ENCODE measurements at regions not wholly inside any gene's neighbourhood (a gene's known extent, or its start where the extent isn't known, plus 50 kb on each side); places are given as distances from the start of the nearest gene placed in this dataset.

- intact Hi-C loops (cut with DNase I), result no loop called here
- WGBS (ENCODE audit: insufficient coverage, low coverage, low lambda C conversion rate, missing lambda C conversion rate), result 78% methylated on average over 4 of the region's 4 CpGs
- no peaks in the 10 kb centered on the region for H3K27me3 ChIP-seq
- no peak for DNase-seq
- no peaks in the 10 kb centered on the region for H3K9me3 ChIP-seq
- no peaks in the 10 kb centered on the region for H3K4me1 ChIP-seq
- no peak for ATAC-seq
- TF ChIP-seq POLR2A (IDR thresholded peaks at IDR 0.05) (no peak), CTCF (IDR thresholded peaks at IDR 0.05) (no peak)
- H3K27ac ChIP-seq, result no peak overlapping the region
- no peak overlapping the region for H3K4me3 ChIP-seq
- H3K36me3 ChIP-seq, result no peaks in the 10 kb centered on the region
Observed at GRCh38 chr5:167351316-167351715, 940.1 kb upstream of the WWC1 start.

GRCh38 chr5:167352801-167353200, 938.6 kb upstream of the WWC1 start:
- DNase-seq, result no peak
- ATAC-seq, result no peak
- no peak overlapping the region for H3K4me3 ChIP-seq
- H3K9me3 ChIP-seq, result no peaks in the 10 kb centered on the region
- H3K4me1 ChIP-seq, result no peaks in the 10 kb centered on the region
- no peak overlapping the region for H3K27ac ChIP-seq
- TF ChIP-seq CTCF (IDR thresholded peaks at IDR 0.05) (no peak), POLR2A (IDR thresholded peaks at IDR 0.05) (no peak)
- WGBS (ENCODE audit: insufficient coverage, low coverage, low lambda C conversion rate, missing lambda C conversion rate), result 73% methylated on average over 10 of the region's 10 CpGs
- no peaks in the 10 kb centered on the region for H3K27me3 ChIP-seq
- H3K36me3 ChIP-seq, result no peaks in the 10 kb centered on the region
- intact Hi-C loops (cut with DNase I), result no loop called here

- H3K36me3 ChIP-seq, result no peaks in the 10 kb centered on the region
- ATAC-seq, result no peak
- H3K27ac ChIP-seq, result no peak overlapping the region
- TF ChIP-seq POLR2A (IDR thresholded peaks at IDR 0.05) (no peak), CTCF (IDR thresholded peaks at IDR 0.05) (no peak)
- H3K9me3 ChIP-seq, result no peaks in the 10 kb centered on the region
- intact Hi-C loops (cut with DNase I), result no loop called here
- no peak for DNase-seq
- 36% methylated on average over 5 of the region's 5 CpGs for WGBS (ENCODE audit: insufficient coverage, low coverage, low lambda C conversion rate, missing lambda C conversion rate)
- no peaks in the 10 kb centered on the region for H3K27me3 ChIP-seq
- H3K4me1 ChIP-seq, result no peaks in the 10 kb centered on the region
- no peak overlapping the region for H3K4me3 ChIP-seq
Observed at GRCh38 chr5:167355346-167355745, 936.1 kb upstream of the WWC1 start.

- intact Hi-C loops (cut with DNase I), result no loop called here
- Histone ChIP-seq H3K4me3 (no peak overlapping the region), H3K9me3 (no peaks in the 10 kb centered on the region), H3K27me3 (no peaks in the 10 kb centered on the region), H3K27ac (no peak overlapping the region), H3K4me1 (no peaks in the 10 kb centered on the region), H3K36me3 (no peaks in the 10 kb centered on the region)
- DNase-seq (no peak), ATAC-seq (peak in 2 of 4 donors; percentile 29 to 75)
- TF ChIP-seq CTCF (IDR thresholded peaks at IDR 0.05) (no peak), POLR2A (IDR thresholded peaks at IDR 0.05) (no peak)
- no CpG with 5 or more reads among the region's 1 CpG for WGBS (ENCODE audit: insufficient coverage, low coverage, low lambda C conversion rate, missing lambda C conversion rate)
Observed at GRCh38 chr5:167356374-167356773, 935.1 kb upstream of the WWC1 start.

- intact Hi-C loops (cut with DNase I), result no loop called here
- 56% methylated on average over 6 of the region's 6 CpGs for WGBS (ENCODE audit: insufficient coverage, low coverage, low lambda C conversion rate, missing lambda C conversion rate)
- H3K4me1 ChIP-seq, result no peaks in the 10 kb centered on the region
- no peak overlapping the region for H3K4me3 ChIP-seq
- TF ChIP-seq POLR2A (IDR thresholded peaks at IDR 0.05), result no peak
- no peak for TF ChIP-seq CTCF (IDR thresholded peaks at IDR 0.05)
- H3K9me3 ChIP-seq, result no peaks in the 10 kb centered on the region
- H3K27me3 ChIP-seq, result no peaks in the 10 kb centered on the region
- no peak for DNase-seq
- no peak for ATAC-seq
- no peaks in the 10 kb centered on the region for H3K36me3 ChIP-seq
- no peak overlapping the region for H3K27ac ChIP-seq
Observed at GRCh38 chr5:167358868-167359492, 932.5 kb upstream of the WWC1 start.
